ENCODE measurements at regions not wholly inside any gene's neighbourhood (a gene's known extent, or its start where the extent isn't known, plus 50 kb on each side); places are given as distances from the start of the nearest gene placed in this dataset.

DNA sequence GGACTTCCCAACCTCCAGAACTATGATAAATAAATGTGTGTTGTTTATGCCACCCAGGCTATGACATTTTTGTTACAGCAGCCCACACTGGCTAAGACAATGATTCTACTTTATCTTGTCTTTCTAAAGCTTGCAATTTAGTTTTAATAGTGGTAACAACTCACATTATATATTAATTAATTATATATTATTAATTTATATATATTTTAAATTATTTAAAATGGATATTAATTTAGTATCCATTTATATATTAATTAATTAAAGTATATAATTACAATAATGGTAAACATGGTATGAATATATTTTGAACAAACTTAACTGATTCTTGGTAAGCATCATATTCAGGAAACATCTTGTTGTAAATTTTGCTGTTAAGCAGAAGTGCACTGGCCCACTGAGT, 863.9 kb downstream of the MCTP2 start:
- DNase-seq, result no peak

DNA sequence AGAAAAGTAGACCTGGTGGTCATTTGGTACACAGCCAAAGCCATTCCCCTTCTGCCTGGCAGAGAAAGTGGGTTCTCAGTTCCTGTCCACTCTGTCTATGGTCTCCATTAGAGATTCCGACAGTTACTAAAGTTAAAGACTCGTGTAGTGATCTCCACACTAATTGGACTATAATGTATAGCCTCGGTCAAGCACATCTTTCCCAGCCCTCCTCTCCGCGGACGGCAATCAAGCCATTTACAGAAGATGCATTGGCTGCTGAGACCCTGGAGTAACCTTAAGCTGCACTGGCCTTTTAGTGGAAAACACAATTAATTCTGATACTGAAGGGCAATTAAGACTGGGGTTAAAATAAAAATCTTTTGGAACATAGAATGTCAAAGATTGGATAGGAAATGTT, 865.3 kb downstream of the MCTP2 start:
- no peak for DNase-seq

DNA sequence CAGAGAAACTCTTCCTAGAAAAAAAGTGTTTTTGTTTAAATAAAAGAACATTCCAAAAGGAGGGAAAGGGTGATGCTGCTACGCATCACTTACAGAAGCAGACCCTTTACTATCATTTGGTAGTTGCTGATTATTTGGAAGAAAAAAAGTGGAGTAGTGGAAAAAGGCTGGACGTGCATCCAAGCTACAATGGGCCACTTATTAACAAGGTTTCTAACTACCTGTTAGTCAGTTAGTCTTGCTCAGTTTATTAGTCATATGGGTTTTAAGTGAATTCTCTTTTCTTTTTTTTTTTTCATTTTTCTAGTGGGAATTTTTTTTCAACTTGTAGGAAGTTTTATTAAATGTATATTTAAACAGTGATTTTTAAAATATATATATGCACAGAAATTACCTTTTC, 866.0 kb downstream of the MCTP2 start:
- no peak for DNase-seq

DNA sequence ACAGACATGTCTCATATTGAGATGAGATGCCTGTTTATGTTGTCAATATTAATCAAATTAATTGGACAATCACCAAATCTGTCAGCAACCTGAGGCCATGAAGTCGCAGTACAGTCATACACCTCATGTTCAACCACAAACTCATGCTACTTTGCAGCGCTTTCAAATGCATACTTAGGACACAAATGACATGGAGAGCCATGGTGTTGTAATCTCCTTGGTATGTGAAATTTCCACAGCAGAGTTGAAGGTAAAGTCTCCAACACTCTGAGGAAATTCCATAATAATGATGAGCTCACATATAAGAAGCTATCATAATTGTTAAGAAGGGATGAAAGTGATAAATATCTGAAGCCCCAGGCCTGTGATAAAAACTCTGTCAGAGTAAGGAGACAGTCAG, 873.9 kb downstream of the MCTP2 start:
- DNase-seq, result no peak

DNA sequence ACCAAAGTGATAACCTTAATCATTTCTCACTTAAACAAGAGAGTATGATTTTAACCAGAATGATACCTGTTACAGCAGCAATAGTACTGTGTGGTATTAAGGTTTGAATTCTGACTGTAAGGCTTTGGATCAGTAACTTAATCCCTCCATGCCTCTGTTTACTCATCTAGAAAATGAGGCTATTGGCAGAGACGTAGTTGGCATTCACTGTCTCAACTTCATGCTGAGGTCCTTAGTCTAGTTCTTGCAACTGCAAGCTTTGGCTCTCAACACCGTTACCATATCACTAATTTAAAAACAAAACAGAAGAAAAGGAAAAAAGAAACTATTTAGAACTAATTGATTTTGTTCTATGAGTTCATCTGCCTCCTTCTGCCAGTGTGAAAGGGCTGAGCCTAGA, 875.4 kb downstream of the MCTP2 start:
- DNase-seq, result no peak

DNA sequence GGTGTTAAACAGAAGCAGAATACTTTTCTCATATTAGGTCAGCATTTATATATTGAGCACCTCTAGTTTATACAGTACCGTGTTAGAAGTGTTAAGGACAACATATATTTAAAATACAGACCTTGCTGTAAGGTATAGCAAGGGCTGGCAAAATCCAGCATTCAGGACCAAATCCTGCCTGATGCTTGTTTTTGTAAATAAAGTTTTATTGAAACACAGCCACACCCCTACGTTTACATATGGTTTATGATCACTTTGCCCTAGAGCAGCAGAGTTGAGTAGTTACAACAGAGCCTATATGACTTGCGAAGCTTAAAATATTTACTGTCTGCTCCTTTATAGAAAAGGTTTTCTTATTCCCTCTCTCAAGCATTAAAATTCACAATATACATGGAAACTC, 877.3 kb downstream of the MCTP2 start:
- no peak for DNase-seq

DNA sequence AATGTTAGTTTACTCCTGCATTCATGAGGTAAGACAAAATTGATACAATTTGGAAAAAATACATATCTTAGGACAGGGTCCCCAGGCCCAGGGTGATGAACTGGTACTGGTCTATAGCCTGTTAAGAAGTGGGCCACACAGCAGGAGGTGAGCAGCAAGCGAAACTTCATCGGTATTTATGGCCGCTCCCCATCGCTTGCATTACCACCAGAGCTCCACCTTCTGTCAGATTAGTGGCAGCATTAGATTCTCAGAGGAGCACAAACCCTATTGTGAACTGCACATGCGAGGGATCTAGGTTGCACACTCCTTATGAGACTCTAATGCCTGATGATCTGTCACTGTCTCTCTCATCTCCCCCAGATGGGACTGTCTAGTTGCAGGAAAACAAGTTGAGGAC, 880.6 kb downstream of the MCTP2 start:
- DNase-seq, result no peak

DNA sequence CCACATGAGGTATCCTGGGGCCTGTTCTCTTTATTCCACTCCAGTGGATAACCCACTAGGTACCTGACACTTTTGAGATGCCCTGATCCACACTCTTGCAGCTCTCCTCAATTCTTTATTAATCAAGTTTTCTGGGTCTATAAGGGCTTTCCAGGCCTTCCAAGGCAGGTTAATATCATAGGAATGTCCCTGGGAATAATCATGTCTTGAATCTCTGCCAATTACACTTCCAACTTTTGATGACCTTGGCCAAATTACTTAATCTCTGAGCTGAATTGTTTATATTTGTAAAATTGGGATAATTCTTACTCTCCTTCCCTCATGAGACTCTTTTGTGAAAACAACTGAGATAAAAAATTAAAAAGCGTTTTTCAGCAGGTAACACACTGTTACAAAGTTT, 881.7 kb downstream of the MCTP2 start:
- DNase-seq, result no peak

DNA sequence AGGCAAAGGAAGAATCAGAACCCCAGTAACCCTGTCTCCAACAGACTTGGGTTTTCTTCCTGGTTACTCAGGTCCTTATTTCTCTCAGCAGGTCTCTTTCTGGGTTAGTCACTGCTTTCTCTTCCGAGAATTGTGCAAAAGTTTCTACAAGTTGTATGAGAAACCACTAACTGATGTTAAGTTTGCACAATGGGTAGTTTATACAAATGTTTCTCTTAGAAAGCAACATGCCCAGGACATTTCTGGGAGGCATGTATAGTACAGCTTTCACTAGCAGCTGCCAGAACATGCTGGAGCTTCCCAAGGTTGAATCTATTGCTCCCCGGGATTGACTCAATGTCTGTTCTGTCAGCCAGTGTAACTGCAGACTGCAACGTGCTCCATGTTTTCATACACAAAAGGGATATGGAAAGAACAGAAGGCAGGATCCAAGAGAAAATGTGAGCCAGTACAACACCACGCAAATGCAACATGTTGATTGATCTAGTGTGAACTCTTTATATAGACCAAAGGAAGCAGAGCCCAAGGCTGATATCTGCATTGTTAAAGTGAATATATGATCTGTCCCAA, 887.8 kb downstream of the MCTP2 start:
- DNase-seq, result no peak

DNA sequence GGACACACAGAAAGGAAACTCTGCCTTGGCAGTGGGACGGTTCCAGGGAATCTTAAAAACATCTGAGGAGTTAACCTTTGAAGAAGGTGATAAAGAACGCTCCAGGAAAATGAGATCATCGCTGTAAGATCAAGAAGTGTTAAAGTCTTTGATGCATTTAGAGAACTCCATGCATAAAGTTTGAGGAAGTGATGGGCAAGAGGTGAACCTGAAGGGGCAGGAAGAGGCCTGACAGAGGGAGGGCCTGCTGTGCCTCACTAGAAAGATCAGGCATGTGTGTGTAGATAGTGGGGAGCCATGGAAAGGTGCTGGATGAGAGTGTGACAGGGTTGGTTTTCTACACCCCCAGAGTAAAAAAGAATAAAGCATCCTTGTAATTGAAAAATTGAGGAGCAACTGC, 889.2 kb downstream of the MCTP2 start:
- DNase-seq, result no peak

DNA sequence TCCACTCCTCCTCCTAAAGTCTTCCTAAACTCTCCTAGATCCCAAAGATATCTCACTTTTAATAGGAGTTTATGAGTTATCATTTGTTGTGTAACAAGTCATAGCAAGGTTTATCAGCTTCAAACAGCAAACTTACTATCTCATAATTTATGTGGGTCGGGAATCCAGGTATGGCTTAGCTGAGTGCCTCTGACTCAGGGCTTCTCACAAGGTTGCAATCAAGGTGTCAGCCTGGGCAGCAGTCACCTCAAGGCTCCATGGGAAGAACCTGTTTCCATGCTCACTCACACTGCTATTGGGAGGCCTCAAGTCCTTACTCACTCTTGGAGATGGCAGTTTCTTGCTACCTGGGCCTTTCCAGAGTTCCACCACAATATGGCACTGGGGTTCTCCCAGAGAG, 889.8 kb downstream of the MCTP2 start:
- DNase-seq, result no peak

DNA sequence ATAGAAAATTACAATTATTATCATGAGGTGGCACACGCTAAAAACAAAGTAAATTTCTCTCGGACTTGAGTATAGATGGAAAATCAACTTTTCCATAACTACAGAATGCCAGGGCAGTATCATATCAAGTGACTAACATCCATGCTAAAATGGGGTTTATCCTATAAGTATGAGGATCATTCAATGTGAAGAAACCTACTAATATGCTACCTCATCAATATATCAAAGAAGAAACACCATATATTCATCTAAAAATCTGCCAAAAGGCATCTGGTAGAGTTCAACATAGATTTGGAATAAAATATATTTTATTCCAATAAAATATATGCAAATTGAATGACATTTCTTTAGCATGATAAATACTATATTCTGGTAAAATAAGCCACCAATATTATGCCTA, 894.4 kb downstream of the MCTP2 start:
- DNase-seq, result no peak

DNA sequence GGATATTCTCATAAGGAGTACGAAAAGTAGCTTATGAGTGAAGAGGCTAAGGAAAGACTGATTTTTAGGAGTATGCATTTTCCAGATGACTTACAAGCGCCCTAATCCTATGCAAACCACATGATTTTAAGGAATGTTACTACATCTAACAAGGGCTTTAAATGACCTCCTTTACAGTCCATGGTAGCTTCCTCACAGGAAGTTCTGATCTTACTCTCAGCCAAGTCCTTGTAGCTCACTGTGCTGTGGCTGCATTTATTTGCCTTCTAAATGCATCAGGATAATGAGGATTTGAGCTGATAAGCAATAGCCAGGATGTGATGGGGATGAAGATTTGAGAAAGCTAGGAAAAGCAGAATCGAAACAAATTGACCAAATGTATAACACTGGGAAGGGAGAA, 896.0 kb downstream of the MCTP2 start:
- DNase-seq, result no peak

DNA sequence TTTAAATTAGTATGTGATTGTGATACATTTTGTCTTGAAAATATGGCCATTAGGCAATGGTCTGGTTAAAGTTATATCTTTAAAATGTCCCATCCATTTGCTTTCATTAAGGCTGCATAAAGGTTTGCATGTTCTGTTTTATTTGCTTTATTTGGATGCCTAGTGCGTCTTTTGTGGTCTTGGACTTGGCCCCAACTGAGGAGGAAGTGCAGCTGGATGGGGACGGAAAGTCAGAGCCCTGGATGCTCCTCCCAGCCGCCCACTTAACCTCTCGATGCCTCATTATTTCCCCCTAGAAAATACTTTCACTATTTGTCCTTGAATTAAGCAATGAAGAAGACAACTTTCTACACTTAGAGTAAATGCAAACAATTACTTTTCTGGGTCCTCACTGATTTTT, 898.2 kb downstream of the MCTP2 start:
- no peak for DNase-seq

DNA sequence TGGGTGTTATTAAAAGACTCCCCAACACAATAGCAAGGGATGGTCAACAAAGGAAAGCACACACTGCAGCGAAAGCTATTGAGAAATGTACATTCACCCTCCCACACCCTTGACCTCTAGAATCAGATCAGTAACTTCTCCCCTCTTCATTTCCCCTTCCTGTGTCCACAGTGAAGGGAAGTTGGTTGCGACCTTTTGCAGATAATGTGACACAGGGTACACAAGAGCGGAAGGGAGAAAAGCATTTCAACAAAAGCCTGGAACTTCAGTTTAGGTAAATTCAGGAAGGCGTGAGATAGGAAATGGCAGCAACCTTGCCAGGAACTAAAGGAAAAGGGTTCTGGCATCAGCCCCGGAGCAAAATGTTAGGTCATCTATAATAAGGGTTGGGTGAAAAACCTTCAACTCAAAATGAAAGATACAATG, 899.8 kb downstream of the MCTP2 start:
- DNase-seq, result no peak

DNA sequence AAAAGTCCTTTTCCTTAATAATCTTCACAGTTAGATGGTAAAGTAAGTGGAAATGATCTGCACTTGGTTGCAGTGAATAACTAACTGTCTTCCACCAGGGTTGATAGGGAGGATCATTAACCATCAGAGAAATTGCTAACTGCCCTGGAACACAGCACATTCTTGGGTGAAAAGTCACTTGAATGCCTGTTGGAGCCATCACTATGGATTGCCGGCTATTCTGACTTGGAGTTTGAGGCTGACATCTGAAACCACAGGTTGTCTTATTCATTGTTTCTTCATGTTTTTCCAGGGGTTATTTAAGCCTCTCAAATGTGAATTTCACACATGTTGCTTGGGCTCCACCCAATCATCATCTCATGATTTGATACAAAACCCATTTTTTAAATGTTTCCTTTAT, 901.4 kb downstream of the MCTP2 start:
- DNase-seq, result no peak

DNA sequence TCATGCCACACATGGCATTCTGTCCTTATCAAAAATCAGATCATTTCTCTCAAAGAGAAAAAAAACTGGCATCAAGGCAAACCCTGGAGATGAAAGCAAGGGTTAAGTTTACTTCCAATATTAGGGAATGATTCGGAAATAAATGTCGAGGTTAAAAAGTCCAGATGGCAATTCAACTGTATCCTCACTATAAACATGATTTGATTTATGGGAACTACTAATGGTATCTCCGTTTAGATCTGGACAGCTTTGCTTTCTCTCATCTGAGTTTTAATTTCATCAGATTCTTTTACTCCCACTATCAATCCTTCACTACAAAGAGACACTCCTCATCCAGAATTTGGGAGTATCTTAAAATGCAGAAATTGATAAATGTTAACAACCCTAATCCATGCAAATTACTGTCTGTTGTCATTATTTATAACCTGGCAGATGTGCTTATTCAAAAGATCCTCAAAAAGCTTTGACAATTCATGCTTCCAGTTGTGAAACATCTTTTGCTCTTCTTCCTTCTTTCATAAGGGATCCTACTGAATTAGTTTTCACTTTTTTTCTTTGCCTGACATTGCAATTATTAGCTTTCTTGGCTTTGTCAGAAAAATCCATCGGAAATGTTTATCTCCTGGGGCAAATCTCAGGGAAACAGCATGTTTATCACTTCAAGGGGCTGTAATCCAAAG, 903.2 kb downstream of the MCTP2 start:
- no peak for DNase-seq

DNA sequence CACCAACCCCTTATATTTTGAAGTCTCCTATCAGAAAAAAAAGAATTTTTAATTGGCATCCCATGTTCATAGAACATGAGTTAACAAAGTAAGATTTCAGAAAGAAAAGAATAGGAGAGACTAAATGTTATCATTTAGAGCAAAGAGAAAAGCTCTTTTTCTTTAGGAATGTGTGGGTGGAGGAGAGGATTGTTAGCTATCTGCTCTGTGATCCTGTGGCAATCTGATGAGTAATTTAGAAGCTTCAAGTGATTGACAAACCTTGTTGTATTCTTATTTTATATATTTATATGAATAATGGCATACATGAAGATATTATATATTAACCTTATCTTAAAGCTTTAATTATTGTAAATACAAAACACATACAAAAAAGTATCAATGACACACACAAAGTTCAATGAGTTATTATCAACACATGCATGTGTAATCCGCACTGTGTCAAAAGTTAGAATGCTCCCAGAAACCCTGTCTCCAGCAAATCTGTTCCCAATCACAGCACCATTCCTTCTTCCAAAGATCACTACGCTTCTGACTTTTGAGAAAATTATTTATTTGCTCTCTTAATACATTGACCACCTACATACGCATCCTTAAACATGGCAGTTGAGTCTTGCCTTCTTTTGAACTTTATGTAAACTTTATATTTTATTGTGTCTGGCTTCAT, 907.4 kb downstream of the MCTP2 start:
- no peak for DNase-seq

DNA sequence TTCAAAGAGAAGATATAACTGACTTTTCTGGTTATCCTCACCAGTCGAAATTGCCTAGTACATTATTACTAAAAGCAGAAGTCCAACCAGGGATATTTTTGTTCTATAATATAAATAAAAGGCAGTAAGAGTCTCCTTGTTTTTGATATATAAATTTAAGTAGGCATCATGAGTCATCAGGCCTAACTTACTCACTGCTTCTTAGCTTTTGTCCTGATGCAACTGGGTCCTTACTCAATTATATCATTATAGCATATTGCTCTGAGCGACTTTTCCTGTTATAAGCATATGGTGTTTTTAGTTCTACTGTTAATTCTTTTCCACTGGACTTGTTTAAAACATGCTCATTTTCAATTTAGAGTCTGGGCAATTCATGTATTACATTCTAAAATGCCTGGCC, 910.1 kb downstream of the MCTP2 start:
- no peak for DNase-seq

DNA sequence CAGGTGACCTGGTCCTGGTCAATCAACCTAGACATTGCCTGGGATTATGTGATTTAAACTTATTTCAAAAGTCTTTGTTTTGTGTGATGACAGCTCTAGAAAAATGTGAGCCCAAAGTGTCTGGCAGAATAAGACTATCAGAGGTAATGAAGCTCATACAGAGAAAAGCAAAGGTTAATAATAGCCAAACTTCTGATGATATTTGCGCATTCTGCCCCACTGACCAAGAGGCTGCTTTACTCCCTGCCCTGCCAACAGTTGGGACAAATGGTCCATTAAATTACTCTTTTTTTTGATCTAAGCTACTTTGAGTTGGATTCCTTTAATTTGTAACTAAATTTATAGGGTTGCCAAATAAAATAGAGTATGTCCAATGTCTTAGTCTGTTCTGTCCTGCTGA, 911.2 kb downstream of the MCTP2 start:
- DNase-seq, result no peak

DNA sequence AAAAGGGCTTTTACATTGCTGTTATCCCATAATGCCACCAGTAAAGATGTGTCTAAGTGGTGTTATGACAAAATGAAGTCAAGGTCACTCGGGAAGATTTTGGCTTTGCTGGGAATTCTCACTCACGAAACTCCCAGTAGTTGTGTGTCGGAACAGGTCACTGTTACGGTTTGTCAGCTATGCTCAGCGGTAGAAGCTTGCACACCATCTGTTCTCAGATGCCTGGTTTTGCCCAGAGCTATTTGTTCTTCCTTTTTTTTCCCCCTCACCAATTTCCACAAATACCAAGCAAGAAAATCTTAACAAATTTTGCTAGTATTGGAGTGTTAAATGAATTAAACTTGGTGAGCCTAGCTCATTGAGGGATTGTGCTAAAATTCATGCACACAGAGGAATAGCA, 915.1 kb downstream of the MCTP2 start:
- DNase-seq, result no peak

DNA sequence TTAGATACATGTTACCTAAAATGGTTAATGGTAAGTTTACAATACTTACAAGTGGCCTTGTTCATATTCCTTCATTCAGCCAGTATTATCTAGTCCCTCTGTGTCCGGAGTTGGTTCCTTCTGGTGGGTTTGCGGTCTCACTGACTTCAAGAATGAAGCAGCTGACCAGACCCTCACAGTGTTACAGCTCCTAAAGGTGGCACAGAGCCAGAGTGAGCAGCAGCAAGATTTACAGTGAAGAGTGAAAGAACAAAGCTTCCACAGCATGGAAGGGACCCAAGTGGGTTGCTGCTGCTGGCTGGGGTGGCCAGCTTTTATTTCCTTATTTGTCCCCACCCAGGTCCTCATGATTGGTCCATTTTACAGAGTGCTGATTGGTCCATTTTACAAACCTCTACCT, 916.8 kb downstream of the MCTP2 start:
- DNase-seq, result no peak

DNA sequence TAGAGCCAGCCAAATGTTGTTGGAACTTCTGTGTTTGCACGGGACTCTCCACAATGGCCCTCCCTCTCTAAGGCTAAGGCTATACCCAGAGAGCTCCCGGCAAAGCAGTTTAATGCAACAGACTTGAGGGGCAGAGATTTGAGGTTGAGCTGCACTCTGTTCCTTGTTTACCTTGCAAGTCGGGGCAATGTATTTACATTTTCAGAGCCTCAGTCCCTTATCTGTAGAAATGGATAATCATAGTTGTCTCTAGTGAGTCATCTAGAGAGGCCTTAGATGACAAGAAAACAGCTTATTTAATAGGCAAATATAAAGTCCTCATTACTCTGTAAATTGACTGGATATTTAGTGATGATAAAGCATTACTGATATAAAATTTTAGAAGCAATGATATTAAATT, 917.7 kb downstream of the MCTP2 start:
- no peak for DNase-seq

DNA sequence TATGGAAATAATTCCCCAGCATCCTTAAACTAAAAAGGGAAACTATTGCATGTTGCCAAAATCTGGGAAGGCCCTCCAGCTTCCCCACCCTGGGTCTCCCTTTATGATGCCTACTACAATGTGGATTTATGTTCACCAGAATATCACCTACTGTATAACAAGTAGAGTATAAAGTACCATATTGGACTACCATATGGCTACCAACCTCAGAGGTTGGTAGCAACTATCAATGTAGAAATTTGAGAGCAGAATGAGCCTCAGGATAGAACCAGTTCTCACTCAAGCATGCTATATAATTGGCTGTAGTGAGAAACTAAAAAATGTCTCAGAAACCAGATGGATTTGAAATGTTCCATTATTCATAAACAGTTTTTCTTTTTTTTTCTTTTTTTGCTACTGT, 918.4 kb downstream of the MCTP2 start:
- DNase-seq, result no peak

DNA sequence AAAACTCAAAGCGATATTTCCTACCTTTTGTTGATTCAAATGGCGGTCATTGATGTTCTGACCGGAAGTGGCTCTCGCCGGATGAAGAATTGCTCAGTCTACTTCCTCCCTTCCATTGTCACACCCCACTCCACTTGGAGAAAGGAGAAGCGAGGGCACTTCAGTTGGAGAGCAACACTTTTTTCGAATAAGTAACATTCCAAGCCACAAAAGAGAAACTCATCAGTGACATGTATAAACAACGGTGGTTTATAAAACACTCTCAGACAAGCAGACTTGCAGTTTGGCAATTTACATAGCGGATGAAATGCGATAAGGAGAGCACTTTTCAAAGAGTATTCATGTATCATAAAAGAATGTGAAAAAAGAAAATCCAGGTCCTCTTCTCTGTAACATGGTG, 919.1 kb downstream of the MCTP2 start:
- DNase-seq, result no peak

Data from activated CD4-positive, alpha-beta T cell treated with anti-CD3 and anti-CD28 coated beads for 1 hour (primary cell).